Endodermal cell (in vitro differentiated cells): ENCODE measurements at regions not wholly inside any gene's neighbourhood (a gene's known extent, or its start where the extent isn't known, plus 50 kb on each side); places are given as distances from the start of the nearest gene placed in this dataset.
A peak's percentile ranks its signal among the peaks of the same experiment; 100 is the strongest.

ENCODE experiments used
- DNase-seq: peaks from one replicate; pipeline ENCODE4 v3.0.0-alpha.2; 2017
- H3K27ac ChIP-seq: 2 replicates; pipeline ENCODE4 v1.5.1; 2013; ENCODE audit warnings: mild to moderate bottlenecking, low read depth, low read length, moderate library complexity
- H3K27me3 ChIP-seq: 2 replicates; pipeline ENCODE4 v1.6.1; 2013; ENCODE audit warnings: mild to moderate bottlenecking, low read length, moderate library complexity; ENCODE audit not compliant: insufficient read depth, control insufficient read depth, poor library complexity, severe bottlenecking
- H3K36me3 ChIP-seq: 2 replicates; pipeline ENCODE4 v1.7.0; 2013; ENCODE audit warnings: mild to moderate bottlenecking, low read length, moderate library complexity; ENCODE audit not compliant: control insufficient read depth, insufficient read depth
- H3K4me1 ChIP-seq: one replicate; pipeline ENCODE4 v1.7.0; 2013; ENCODE audit warnings: low read length; ENCODE audit not compliant: control insufficient read depth, insufficient read depth
- H3K4me3 ChIP-seq: 2 replicates; pipeline ENCODE4 v1.5.1; 2013; ENCODE audit warnings: mild to moderate bottlenecking, low read length, moderate library complexity
- H3K9ac ChIP-seq: 2 replicates; pipeline ENCODE4 v1.6.1; 2013; ENCODE audit warnings: mild to moderate bottlenecking, low read length, moderate library complexity; ENCODE audit not compliant: poor library complexity, severe bottlenecking; ENCODE audit errors: extremely low read depth
- H3K9me3 ChIP-seq: 2 replicates; pipeline ENCODE4 v1.6.1; 2013; ENCODE audit warnings: mild to moderate bottlenecking, low read length, moderate library complexity; ENCODE audit not compliant: control insufficient read depth
- H3K27ac Mint-ChIP-seq: 2 replicates; pipeline ENCODE4 v1.8.0; 2020; ENCODE audit warnings: mixed read lengths
- H3K27me3 Mint-ChIP-seq: 2 replicates; pipeline ENCODE4 v1.8.0; 2021; ENCODE audit warnings: mild to moderate bottlenecking, mixed read lengths; ENCODE audit not compliant: insufficient read depth
- H3K36me3 Mint-ChIP-seq: 2 replicates; pipeline ENCODE4 v1.8.0; 2020; ENCODE audit warnings: low read depth, mixed read lengths
- H3K4me1 Mint-ChIP-seq: 2 replicates; pipeline ENCODE4 v1.8.0; 2020; ENCODE audit warnings: mixed read lengths
- H3K4me3 Mint-ChIP-seq: 2 replicates; pipeline ENCODE4 v1.8.0; 2020; ENCODE audit warnings: mild to moderate bottlenecking, moderate library complexity, mixed read lengths
- H3K9me3 Mint-ChIP-seq: 2 replicates; pipeline ENCODE4 v1.8.0; 2020; ENCODE audit warnings: mild to moderate bottlenecking, mixed read lengths
- WGBS, 2 experiments: methylation state at CpG; one replicate each; pipeline versions ENCODE4 v1.1.5 to v1.1.7; 2013; ENCODE audit warnings: missing lambda C conversion rate in 2 of 2, mixed read lengths in 1 of 2; ENCODE audit not compliant: insufficient coverage in 1 of 2, insufficient read length in 1 of 2; 5-methylcytosine and 5-hydroxymethylcytosine counted together
- TF ChIP-seq, protein P1 (sequence below): fragments of 200-600 bp; sonication (generic); conservative IDR thresholded peaks from 2 replicates; pipeline ENCODE4 v1.5.0; 2021; ENCODE audit warnings: antibody characterized with exemption, mild to moderate bottlenecking

DNA sequence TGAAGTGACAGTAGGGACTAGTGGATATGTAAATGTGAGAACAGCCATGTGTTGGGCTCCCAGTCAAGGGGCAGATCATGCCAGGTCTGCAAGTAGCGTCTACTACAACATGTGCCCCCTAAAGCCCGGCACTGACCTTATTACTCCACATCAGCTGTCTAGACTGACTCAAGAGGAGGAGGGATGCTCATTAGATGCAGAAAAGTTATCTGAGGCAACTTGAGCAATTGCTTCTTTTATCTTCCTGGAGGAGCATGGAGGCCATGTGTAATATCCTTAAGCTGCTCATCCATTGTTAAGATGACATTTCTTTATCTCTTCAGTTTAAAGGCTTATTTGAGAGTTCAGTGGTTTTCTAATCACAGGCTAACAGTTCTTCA lies 404.7 kb upstream of the FLRT2 start:
- no peaks in the 10 kb centered on the region for H3K9me3 Mint-ChIP-seq
- H3K27ac Mint-ChIP-seq = no peak overlapping the region
- H3K36me3 Mint-ChIP-seq = no peaks in the 10 kb centered on the region
- 87% methylated on average over 2 of the region's 2 CpGs; no CpG with 5 or more reads in 1 of the 2 experiments for WGBS, 2 experiments
- peaks cover 10% of the 10 kb centered on the region for H3K4me1 ChIP-seq
- TF ChIP-seq, protein P1, sequence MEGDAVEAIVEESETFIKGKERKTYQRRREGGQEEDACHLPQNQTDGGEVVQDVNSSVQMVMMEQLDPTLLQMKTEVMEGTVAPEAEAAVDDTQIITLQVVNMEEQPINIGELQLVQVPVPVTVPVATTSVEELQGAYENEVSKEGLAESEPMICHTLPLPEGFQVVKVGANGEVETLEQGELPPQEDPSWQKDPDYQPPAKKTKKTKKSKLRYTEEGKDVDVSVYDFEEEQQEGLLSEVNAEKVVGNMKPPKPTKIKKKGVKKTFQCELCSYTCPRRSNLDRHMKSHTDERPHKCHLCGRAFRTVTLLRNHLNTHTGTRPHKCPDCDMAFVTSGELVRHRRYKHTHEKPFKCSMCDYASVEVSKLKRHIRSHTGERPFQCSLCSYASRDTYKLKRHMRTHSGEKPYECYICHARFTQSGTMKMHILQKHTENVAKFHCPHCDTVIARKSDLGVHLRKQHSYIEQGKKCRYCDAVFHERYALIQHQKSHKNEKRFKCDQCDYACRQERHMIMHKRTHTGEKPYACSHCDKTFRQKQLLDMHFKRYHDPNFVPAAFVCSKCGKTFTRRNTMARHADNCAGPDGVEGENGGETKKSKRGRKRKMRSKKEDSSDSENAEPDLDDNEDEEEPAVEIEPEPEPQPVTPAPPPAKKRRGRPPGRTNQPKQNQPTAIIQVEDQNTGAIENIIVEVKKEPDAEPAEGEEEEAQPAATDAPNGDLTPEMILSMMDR = no peak
- no peaks in the 10 kb centered on the region for H3K9me3 ChIP-seq
- H3K4me1 Mint-ChIP-seq = peaks cover 16% of the 10 kb centered on the region
- H3K27me3 ChIP-seq = no peaks in the 10 kb centered on the region
- no peak for DNase-seq
- H3K9ac ChIP-seq = no peak overlapping the region
- H3K4me3 ChIP-seq = no peak overlapping the region
- no peaks in the 10 kb centered on the region for H3K36me3 ChIP-seq
- H3K27ac ChIP-seq = no peak overlapping the region
- no peaks in the 10 kb centered on the region for H3K27me3 Mint-ChIP-seq
- no peak overlapping the region for H3K4me3 Mint-ChIP-seq

DNA sequence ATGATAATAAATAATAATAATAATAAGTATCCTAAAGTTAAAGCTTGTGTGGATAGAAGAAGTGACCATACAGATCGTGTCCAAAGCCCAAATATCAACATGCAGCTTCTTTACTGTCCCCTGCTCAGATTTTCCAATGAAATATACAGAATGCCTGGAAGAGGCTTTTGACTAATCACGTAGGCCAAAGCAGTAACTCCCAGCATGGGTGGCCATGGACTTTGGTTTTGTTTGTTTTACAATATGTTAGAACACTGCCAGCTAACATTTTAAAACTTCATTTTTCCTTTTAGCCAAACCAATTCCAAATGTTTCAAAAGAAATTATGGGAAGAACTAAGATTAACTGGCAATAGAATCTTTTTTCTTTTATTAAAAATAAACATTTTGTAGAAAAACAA lies 400.0 kb upstream of the FLRT2 start:
- H3K9me3 ChIP-seq = peaks cover 13% of the 10 kb centered on the region
- H3K27ac ChIP-seq = no peak overlapping the region
- H3K36me3 ChIP-seq = no peaks in the 10 kb centered on the region
- Mint-ChIP-seq H3K9me3 (peaks cover 2% of the 10 kb centered on the region), H3K4me3 (no peak overlapping the region), H3K27ac (no peak overlapping the region), H3K36me3 (no peaks in the 10 kb centered on the region), H3K4me1 (peaks cover 11% of the 10 kb centered on the region), H3K27me3 (no peaks in the 10 kb centered on the region)
- peaks cover 11% of the 10 kb centered on the region for H3K4me1 ChIP-seq
- WGBS, 2 experiments = 87% methylated on average over 2 of the region's 2 CpGs; no CpG with 5 or more reads in 1 of the 2 experiments
- H3K4me3 ChIP-seq = no peak overlapping the region
- DNase-seq = no peak
- TF ChIP-seq, protein P1 = no peak
- no peaks in the 10 kb centered on the region for H3K27me3 ChIP-seq
- H3K9ac ChIP-seq = no peak overlapping the region

DNA sequence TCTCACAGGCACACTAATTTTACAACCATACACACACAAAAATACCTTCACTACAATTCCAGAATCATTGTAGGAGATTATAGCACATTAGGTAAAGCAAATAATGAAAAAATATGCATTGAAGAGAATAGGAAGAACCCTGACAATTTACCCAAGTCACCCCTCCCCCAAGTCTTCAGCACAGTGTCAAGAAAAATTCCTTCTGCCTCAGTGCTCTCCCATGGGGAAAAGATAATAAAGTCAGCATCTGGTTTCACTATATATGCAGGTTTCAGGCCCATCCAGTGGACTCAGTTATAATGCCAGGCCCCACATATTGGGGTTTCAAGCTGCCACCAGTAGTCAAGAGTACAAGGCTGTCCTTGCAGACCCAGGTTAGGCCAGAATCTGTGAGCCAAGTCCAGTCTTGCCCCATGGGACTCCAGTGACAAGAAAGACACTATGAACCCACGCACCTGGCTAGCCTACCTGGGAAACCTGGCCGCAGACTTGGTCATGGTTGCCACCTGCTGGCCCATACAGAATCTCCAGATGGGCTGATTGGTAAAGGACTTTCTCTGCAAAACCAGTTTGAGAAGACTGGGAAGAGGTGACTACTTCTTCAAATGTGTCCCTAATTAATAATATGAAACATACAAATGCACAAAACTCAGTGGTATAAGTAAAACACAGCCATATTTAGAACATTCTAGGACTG lies 398.6 kb upstream of the FLRT2 start:
- H3K9ac ChIP-seq = no peak overlapping the region
- no peaks in the 10 kb centered on the region for H3K27me3 Mint-ChIP-seq
- H3K27ac ChIP-seq = no peak overlapping the region
- no peaks in the 10 kb centered on the region for H3K36me3 ChIP-seq
- peaks cover 4% of the 10 kb centered on the region for H3K4me1 ChIP-seq
- no peaks in the 10 kb centered on the region for H3K36me3 Mint-ChIP-seq
- TF ChIP-seq, protein P1 = peak; percentile 85
- H3K27me3 ChIP-seq = no peaks in the 10 kb centered on the region
- WGBS, 2 experiments = 69 to 72% methylated on average over 2 of the region's 2 CpGs
- H3K27ac Mint-ChIP-seq = no peak overlapping the region
- H3K4me3 ChIP-seq = no peak overlapping the region
- H3K4me3 Mint-ChIP-seq = no peak overlapping the region
- DNase-seq = peak; percentile 85
- peaks cover 13% of the 10 kb centered on the region for H3K9me3 ChIP-seq
- H3K4me1 Mint-ChIP-seq = peaks cover 5% of the 10 kb centered on the region
- H3K9me3 Mint-ChIP-seq = peaks cover 2% of the 10 kb centered on the region
